HG03060 (cell line): ENCODE measurements at regions not wholly inside any gene's neighbourhood (a gene's known extent, or its start where the extent isn't known, plus 50 kb on each side); places are given as distances from the start of the nearest gene placed in this dataset.

Source experiments
- ATAC-seq: cut with Tn5 transposase; IDR thresholded peaks from one replicate; pipeline ENCODE4 v1.9.1; 2021; ENCODE audit warnings: low read depth, moderate number of reproducible peaks; ENCODE audit not compliant: unreplicated experiment

DNA sequence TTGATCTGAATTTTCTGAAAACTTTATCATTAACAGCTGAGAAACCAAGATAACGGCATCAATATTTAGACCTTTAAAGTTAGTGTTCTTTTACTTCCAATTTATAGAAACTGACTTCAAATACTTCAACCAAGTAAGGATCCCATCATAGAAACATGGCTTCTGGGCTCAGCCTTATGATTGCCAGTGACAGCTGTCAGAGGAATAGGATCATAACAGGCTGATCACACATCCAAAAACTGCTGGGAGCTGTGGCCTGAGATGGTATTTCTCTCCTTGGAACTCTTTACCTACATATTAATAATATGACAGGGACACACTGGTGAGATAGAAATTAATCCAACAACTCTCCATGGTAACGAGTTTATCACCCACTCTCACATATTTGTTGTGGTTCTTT is 448.3 kb upstream of the NMUR2 start:
- ATAC-seq: no peak

DNA sequence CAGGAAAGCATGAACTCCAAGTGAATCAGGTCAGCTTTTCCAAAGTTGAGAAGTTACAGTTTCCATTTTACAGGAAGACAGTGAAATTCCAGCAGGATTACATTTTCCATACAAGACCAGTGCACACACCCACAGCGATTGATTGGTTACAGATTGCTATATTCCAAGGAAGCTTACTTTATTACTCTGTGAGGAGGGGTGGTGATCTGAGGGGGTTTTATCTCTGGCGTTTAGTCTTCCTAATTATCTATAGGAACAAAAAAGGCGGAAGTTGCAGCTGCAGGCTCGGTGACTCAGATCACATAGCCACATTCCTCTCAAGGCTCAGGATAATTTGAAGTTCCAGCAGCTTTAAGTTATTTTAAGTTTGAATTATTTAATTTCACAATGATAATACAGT is 450.4 kb upstream of the NMUR2 start:
- ATAC-seq: no peak

DNA sequence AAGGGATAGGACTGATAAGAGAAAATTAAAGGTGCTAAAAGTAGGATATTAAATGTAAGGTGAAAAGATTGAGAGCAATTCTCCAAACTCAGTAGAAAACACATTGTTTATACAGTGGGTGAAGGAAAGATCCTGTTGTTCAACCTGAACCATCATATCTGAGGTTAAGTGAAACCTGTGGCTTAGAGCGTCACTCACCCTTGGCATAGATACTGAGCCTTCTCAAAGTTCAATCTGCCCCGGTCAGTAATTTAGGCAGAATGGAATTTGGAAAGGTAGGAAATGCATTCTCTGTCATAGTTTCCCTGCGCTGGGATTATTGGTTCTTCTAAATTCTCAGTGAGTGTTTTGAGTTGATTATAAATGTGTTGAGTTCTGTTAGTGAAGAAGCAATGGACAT is 456.2 kb upstream of the NMUR2 start:
- ATAC-seq: no peak

DNA sequence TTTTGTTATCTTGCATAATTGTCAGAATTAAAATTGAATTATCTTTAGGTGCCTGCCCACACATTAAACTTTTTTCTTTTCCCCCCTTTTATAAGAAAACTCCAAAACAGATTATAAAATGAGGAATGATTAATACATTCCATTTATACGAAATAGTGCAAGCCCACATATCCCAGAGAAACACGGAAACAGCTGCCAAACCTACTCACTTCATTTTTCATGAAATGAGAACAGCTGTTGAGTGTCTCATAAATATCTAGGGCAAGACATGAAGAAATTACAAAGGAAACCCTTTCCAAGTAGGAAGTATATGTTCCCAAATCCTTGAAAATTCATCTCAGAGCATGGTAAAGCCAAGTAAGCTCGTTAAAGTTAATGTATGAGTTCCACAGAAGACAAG is 459.4 kb upstream of the NMUR2 start:
- ATAC-seq: no peak

DNA sequence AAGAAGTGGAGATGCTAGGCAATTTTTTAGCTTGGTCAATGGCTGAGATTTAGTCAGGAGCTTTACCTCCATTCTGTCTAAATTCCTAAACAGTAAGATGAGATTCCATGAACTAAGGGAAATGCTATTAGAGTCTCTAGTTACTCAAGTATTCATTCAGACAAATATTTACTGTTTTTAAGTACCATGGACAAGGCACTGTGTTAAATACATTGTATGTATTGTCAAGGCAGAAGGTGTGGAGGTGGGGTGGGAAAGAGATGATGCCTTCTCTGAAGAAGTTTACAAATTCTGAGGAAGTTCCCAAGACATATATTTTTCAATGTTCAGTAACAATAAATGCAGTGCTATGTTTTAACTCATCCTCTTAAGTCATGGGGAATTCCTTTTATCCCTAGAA is 459.9 kb upstream of the NMUR2 start:
- no peak for ATAC-seq

DNA sequence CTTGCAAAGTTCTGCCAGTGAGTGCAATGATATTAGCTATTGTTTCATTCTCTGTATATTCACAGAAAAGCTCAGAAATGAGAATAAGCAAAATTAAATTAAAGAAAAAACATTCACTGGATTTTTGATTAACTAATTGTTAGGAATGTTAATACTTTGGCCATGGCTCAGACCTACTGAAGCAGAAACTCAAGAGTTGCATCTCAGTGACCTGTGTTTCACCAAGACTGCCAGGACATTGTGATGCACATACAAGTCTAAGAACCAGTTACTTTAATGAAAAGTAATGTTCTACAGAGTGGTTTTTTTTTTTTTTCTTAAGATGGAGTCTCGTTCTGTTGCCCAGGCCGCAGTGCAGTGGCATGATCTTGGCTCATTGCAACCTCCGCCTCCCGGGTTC is 464.9 kb upstream of the NMUR2 start:
- no peak for ATAC-seq

DNA sequence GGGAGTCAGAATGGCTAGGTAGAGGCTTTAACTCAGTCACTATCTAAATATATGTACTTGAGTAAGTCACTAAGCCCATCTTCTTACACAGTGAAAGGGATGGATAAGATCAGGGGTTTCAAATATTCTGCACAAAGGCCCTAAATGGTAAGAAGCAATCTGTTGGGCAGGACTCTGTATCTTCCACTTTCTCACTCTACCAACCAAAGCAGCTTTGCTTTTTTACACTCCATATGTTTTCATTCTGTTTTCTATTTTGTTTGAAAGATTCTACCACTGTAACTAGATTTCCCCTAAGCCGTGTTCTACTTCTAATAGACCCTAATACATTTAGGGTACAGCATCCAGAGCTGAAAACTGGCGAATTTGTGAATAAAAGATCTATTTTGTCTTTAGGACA is 477.5 kb upstream of the NMUR2 start:
- ATAC-seq: no peak

DNA sequence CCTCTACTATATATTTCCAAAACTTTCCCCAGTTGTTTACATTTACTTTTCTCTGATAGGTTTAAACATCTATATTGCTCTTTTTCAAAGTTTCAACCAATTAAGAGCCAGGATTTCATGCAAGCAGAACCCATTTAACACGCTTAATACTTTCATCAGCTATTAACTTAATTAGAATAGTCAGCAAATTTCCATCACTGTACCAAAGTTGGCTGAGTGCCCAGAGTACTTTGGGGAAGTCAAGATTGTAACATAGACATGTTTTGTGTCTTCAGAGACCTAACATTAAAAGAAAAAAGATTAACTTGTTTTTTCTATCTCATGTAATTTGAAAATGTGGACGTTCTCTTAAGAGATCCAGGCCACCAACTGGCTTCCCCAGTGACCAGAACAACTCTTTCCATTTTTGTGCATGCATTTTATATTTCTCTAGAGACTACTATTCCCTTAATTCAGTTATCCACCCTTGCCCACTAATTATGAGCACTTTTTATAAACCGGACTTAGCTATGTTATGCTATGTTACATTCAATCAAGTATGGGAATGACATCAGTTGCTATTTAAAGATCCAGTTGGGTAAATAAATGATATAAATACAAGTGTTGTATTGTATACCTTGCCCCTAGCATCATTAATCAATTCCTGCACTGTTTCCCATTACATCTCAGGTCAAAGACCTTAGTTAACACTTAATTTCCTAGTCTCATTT is 478.1 kb upstream of the NMUR2 start:
- no peak for ATAC-seq

DNA sequence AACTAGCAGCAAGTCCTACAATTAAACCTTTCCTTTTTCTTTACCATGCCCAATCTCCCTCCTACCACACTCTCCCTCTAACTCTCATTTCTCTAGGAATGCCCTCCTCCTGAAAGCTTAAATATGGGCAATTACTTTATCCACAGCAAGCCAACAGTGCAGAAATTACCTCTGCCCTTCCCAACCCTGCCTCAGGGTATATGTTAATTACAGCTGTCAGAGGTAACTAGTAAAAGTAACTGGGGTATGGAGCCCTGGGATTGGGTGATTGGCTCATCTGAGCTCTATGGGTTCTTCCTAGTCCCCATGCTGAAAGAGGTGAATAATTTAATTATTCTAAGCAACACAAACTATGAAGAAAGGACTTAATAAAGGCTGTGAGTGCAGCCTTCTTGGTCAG is 478.9 kb upstream of the NMUR2 start:
- no peak for ATAC-seq

DNA sequence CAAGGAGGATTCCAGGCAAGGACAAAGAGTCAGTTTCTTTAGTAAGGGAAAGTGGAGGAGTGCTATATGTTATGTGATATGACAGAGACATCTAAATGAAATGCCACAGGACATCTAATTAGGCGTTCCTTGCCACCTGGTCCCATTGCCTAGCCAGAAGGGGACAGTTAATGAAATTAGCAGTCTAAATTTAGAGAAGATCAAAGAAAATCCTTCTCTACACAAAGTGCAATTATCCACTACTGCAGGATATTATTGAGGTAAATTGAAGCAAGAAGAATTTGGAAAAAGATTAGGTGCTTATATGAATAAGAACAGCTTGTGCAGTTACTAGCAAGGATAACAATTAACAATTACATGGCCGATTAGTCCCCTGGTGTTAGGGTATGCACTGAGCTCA is 495.3 kb upstream of the NMUR2 start:
- ATAC-seq: no peak

DNA sequence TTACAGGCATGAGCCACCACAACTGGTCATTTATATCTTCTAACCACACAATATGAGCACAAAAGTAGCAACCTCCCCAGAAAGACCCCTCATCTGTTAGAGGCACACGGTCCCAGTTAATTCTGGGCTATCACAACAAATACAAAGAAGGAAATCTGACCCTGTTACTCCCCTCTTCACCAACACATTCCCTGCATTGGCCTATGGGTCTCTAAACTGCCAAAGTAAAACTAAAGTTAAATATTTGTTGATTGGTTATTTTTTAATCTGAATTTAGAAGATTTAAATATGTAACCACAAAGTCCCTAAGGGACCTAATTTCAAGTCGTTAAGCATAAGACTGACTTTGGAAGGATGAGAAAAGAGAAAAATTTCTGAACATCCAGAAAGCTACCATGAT is 496.7 kb upstream of the NMUR2 start:
- ATAC-seq: no peak

DNA sequence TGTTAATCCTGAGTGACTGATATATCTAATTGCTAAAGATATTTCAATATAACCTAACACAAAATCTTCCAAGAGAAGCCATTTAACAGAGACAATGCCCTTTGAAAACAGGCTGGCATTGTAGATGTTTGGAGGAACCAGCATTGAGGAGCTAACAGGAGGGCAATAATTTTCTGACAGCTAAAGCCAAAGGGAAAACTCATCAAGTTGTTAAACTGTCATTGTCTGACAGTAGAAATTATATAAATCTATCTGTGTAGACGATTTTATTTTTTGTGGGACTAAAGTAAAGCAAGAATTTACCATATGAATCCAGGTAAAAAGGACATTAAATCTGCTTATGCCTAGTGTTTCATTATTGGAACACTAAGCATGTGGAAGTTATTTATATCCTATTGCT is 500.2 kb upstream of the NMUR2 start:
- ATAC-seq: no peak

DNA sequence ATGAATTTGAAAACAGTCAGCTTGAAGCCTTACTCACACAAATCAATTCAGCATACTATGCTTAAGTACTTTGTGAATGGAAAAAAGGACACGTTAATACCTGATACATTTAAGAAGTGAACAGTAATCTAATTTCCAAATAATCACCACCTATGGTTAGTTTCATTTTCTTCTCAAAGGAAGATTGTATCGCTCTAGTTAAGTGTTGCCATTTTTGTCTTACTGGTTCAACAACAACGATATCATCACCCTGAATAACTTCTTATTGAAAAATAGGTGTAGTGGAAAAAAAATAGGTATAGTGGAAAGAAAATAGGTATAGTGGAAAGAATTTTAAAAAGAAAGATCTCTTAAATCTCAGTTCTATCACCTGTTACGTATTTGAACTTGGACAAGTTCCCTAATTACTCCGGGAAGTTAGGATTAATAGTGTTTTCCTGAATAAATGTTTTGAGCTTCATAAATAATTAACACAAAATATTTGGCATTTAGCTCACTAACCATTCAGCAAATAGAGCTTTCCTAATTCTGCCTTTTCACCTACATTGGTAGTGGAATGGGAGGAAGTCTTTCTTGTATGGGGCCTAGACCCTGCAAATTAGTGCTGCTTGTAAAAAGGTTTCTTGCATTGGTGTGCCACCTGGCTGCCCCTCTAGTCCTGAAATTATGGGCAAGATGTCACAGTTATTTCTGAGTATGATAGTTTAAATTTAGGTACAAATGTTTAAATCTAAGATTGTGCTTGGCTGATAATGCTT is 502.6 kb upstream of the NMUR2 start:
- no peak for ATAC-seq

DNA sequence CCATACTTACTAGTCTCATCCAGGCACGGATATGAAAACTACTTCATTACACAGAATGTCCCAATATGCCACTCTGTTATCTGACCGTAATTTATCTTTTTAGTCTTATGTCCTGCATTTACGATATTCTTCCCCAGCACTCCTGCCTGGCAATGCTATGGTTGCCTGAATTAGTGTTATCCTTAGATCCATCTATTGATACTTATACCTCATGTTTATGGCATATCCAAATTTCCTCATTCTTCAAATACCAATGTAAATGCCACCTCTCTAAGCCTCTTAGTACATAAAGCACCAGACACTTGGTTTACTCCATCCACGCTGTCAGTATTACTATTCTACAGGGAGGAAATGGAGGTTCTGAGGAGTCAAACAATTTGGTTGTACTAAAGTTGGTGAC is 507.8 kb upstream of the NMUR2 start:
- no peak for ATAC-seq

DNA sequence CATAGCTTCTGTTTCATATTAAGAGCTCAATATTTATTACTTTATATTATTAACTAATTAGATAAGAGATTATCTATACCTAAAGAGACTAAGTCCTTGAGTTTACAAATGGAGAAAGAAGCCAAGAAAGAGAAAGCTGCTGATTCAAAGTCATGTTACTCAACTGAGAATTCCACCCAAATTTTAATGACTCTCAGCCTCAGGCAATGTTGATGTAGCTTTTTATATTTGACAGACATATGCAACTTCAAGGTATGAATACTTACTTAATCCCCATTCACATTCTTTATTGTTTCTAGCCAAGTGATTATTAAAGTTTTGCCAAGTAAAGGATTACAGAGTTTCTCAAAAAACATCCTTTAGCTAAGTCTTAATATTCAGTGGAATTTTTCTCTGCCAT is 527.5 kb upstream of the NMUR2 start:
- ATAC-seq: no peak

DNA sequence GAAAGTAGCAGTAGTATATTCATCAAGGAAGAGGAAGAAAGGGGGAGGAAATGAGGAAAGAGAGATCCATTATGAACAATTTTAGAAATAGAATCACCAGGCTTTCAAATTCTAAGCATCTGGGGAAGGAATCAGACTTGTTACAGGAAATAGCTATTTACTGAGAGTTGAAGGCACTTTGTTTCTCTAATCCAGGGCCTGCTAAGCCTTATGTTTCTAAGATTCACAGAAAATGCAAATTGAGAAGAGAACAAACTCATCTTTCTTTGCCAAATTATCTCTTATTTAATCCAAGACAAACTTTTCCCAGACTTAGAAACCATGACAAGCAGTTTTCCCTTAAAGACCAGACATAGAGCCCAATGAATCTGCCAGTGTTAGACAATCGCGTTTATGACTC is 528.0 kb upstream of the NMUR2 start:
- ATAC-seq: no peak

DNA sequence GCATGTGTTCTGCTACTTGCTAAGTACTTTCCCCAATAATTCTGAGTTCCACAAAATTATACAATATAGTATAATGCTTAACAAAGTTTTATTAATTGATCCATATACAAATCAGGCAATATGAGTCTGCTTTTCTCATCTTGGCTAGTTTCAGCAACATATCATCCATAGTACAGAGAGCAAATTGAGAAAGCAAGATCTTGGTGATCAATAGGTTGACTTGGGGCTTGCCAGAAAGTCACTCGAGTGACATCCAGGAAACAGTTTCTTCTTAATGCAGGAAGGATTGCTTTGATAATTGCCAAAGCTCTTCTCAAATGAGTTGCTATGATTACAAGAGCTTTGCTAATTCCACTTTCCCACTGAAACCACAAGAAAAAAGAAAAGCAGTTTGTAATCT is 533.6 kb upstream of the NMUR2 start:
- no peak for ATAC-seq

DNA sequence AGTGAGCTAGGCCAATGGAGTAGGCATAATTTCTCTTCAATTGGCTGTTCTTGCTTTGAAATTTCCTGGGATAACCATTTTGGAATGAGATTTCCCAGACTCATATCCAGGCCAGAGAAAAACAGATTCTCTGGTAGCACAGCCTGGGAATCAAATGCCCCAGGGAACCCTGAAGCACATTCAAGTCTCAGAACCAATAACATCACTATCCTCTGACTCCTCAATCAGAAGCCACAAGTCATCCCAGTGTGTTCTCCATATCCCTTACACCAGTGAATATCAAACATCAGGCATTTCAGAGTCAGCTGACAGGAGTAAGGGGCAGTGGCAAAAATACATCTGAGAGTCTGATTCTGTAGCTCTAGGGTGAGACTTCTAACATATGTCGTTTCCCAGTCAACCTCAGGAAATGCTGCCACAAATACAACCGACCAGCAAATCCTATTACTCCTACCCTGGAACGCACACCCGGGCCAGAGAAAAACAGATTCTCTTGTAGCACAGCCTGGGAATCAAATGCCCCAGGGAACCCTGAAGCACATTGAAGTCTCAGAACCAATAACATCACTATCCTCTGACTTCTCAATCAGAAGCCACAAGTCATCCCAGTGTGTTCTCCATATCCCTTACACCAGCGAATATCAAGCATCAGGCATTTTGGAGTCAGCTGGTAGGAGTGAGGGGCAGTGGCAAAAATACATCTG is 537.7 kb upstream of the NMUR2 start:
- ATAC-seq: no peak

DNA sequence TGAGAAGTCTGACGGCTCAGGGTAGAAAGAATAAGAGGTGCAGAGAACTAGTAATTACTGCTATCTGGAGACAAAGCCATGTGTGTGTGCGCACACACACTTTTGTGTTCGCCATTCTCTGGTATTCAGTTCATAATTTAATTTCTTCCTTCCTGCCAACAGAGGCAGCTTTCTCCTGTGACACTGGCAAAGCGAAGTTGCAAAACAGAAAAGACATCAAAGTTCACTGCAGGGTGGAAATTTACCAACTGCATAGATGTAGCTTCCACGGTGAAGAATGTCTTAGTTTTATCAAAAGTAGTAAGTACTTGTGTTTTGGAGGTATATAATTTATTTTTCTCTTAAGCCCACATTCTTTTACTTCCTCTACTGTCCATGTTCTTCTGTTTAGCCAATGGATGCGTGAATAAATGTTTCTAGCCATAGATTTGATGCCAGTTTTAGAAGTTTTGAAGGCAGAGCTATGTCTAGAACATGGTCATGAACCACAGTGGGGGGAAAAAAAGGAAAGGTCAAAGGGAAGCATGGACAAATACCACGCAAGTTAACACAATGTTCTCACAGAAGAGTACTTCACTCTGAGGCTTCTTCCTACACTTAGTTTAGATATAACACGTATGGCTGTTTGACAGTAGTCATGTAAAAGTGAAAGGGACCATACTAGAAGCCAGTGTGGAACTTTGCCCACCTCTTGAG is 536.5 kb upstream of the GRIA1 start:
- ATAC-seq: no peak

DNA sequence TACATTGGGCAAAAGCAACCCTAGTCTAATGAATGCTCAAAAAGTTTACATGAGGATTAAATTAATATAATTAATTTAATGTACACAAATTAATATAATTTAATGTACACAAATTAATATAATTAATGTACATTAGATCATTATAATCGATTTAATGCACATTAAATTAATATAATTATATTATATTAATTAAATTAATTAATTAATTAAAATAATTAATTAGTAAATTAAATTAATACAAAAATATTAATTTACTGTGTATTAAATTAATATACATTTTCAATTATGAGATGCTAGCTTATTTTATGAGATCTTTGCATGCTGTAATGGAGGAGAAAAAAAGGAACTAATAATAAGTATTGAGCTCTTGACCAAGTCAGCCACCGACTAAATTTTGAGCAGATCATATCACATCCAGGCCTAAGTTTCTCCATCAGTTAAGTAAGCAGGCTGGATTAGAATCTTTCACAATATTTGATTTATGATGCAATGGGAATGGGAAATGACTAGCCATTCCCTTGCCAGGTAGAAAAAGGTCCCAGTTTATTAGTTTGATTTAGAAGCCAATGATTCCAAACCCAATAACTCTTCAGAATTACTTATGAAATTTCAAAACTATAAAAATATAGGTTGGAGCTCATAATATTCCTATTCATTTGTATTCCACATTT is 533.4 kb upstream of the GRIA1 start:
- ATAC-seq: no peak
